IMR-90 (cell line): ENCODE measurements at regions not wholly inside any gene's neighbourhood (a gene's known extent, or its start where the extent isn't known, plus 50 kb on each side); places are given as distances from the start of the nearest gene placed in this dataset.

Experiments
- ATAC-seq: fragments of 200-7000 bp; cut with Tn5 transposase; 2 replicates; pipeline ENCODE4 v1.9.1; 2020; ENCODE audit warnings: low read depth, mild to moderate bottlenecking, moderate library complexity
- BruUV-seq: library from RNA; stranded (reverse); fragments of 400-500 nt; replicated peaks from 2 replicates; lab custom pipeline; 2021; lab: Mats Ljungman, UMichigan
- CTCF ChIA-PET: fragments of 300-600 bp; formaldehyde crosslinking; extraction: SDS; loops from one replicate; lab custom pipeline; 2021; ENCODE audit warnings: antibody characterized with exemption; lab: Yijun Ruan, JAX
- POLR2A ChIA-PET: fragments of 300-600 bp; sonication (Branson Sonifier 250); formaldehyde crosslinking; loops from one replicate; lab custom pipeline; 2022; ENCODE audit warnings: antibody characterized with exemption; ENCODE audit not compliant: unreplicated experiment; lab: Charles Lee
- DNase-seq: peaks from one replicate; pipeline ENCODE4 v3.0.0; 2013
- H2AFZ ChIP-seq: replicated peaks from 2 replicates; pipeline ENCODE3; 2013; ENCODE audit warnings: low read length, mild to moderate bottlenecking; ENCODE audit not compliant: poor library complexity
- H2AK5ac ChIP-seq: 2 replicates; pipeline ENCODE4 v1.6.1; 2013; ENCODE audit warnings: low read depth, low read length, inconsistent platforms
- H2AK9ac ChIP-seq: replicated peaks from 2 replicates; pipeline ENCODE3; 2013; ENCODE audit warnings: mild to moderate bottlenecking, low read depth, low read length, moderate library complexity; ENCODE audit not compliant: poor library complexity
- H2BK120ac ChIP-seq: 2 replicates; pipeline ENCODE4 v1.6.1; 2013; ENCODE audit warnings: low read depth, low read length, inconsistent platforms
- H2BK15ac ChIP-seq: 3 replicates; pipeline ENCODE4 v1.6.1; 2013; ENCODE audit warnings: low read depth, low read length, inconsistent platforms
- H2BK20ac ChIP-seq: 2 replicates; pipeline ENCODE4 v1.6.1; 2013; ENCODE audit warnings: low read depth, mild to moderate bottlenecking, inconsistent platforms, low read length, moderate library complexity
- H2BK5ac ChIP-seq: 2 replicates; pipeline ENCODE4 v1.6.1; 2013; ENCODE audit warnings: mild to moderate bottlenecking, low read depth, low read length, inconsistent platforms; ENCODE audit not compliant: poor library complexity, severe bottlenecking
- H3K14ac ChIP-seq: replicated peaks from 2 replicates; pipeline ENCODE4 v1.6.1; 2013; ENCODE audit warnings: low read depth, low read length, inconsistent platforms
- H3K18ac ChIP-seq: 2 replicates; pipeline ENCODE4 v1.6.1; 2013; ENCODE audit warnings: low read depth, low read length, control low read depth
- H3K23ac ChIP-seq: 2 replicates; pipeline ENCODE4 v1.6.1; 2013; ENCODE audit warnings: low read depth, low read length, inconsistent platforms
- H3K27ac ChIP-seq: 2 replicates; pipeline ENCODE4 v1.5.1; 2013; ENCODE audit warnings: mild to moderate bottlenecking, control low read depth, low read length; ENCODE audit not compliant: insufficient read depth
- H3K27me3 ChIP-seq: 2 replicates; pipeline ENCODE4 v1.6.1; 2013; ENCODE audit warnings: low read length; ENCODE audit not compliant: control insufficient read depth, insufficient read depth
- H3K36me3 ChIP-seq: 2 replicates; pipeline ENCODE4 v1.6.1; 2013; ENCODE audit warnings: low read length, mixed read lengths; ENCODE audit not compliant: control insufficient read depth, insufficient read depth
- H3K4ac ChIP-seq: 2 replicates; pipeline ENCODE4 v1.6.1; 2013; ENCODE audit warnings: low read depth, low read length, inconsistent platforms
- H3K4me1 ChIP-seq: 2 replicates; pipeline ENCODE4 v1.6.1; 2013; ENCODE audit warnings: low read length, mixed read lengths; ENCODE audit not compliant: control insufficient read depth, insufficient read depth
- H3K4me2 ChIP-seq: 2 replicates; pipeline ENCODE4 v1.6.1; 2013; ENCODE audit warnings: low read depth, mild to moderate bottlenecking, control low read depth, low read length, moderate library complexity
- H3K4me3 ChIP-seq: 2 replicates; pipeline ENCODE4 v1.5.1; 2013; ENCODE audit warnings: low read depth, mild to moderate bottlenecking, control low read depth, low read length, moderate library complexity; ENCODE audit not compliant: insufficient read depth
- H3K56ac ChIP-seq: 2 replicates; pipeline ENCODE4 v1.6.1; 2013; ENCODE audit warnings: low read length, inconsistent platforms; ENCODE audit not compliant: insufficient read depth; ENCODE audit errors: extremely low read depth
- H3K79me1 ChIP-seq, 2 experiments: 2 replicates each; pipeline ENCODE4 v1.6.1; 2013; ENCODE audit warnings: low read length in 2 of 2, inconsistent platforms in 1 of 2, low read depth in 1 of 2
- H3K9ac ChIP-seq: 2 replicates; pipeline ENCODE4 v1.6.1; 2013; ENCODE audit warnings: low read depth, low read length, control low read depth
- H3K9me1 ChIP-seq: 2 replicates; pipeline ENCODE4 v1.6.1; 2013; ENCODE audit warnings: low read length, inconsistent platforms; ENCODE audit not compliant: insufficient read depth
- H3K9me3 ChIP-seq: 2 replicates; pipeline ENCODE4 v1.6.1; 2013; ENCODE audit warnings: low read length; ENCODE audit not compliant: control insufficient read depth, insufficient read depth
- H4K20me1 ChIP-seq: 2 replicates; pipeline ENCODE4 v1.6.1; 2013; ENCODE audit warnings: low read length, inconsistent platforms; ENCODE audit not compliant: insufficient read depth
- H4K5ac ChIP-seq: 2 replicates; pipeline ENCODE4 v1.6.1; 2013; ENCODE audit warnings: mild to moderate bottlenecking, low read depth, low read length, control low read depth
- H4K8ac ChIP-seq, 2 experiments: 2 replicates each; pipeline ENCODE4 v1.6.1; 2013; ENCODE audit warnings: low read depth in 2 of 2, low read length in 2 of 2, control low read depth in 1 of 2, inconsistent platforms in 1 of 2
- H4K91ac ChIP-seq: 2 replicates; pipeline ENCODE4 v1.6.1; 2013; ENCODE audit warnings: low read depth, low read length, inconsistent platforms; ENCODE audit not compliant: insufficient read depth
- CTCF ChIP-seq: conservative IDR thresholded peaks from 2 replicates; pipeline ENCODE4 v1.5.1; 2012; ENCODE audit warnings: mild to moderate bottlenecking, low read depth, low read length, improper control_type of control experiment
- FOS ChIP-seq: fragments of 150-350 bp; IDR thresholded peaks from 2 replicates; pipeline ENCODE4 v1.6.1; 2016; ENCODE audit warnings: low read depth, low read length
- MAZ ChIP-seq: IDR thresholded peaks from 2 replicates; pipeline ENCODE4 v1.6.1; 2012; ENCODE audit warnings: low read depth, mild to moderate bottlenecking, low read length, improper control_type of control experiment, moderate library complexity, borderline replicate concordance
- POLR2A ChIP-seq: IDR thresholded peaks from 2 replicates; pipeline ENCODE4 v1.6.1; 2012; ENCODE audit warnings: mild to moderate bottlenecking, low read depth, low read length
- RAD21 ChIP-seq: IDR thresholded peaks from 2 replicates; pipeline ENCODE4 v1.6.1; 2012; ENCODE audit warnings: low read length, improper control_type of control experiment
- RCOR1 ChIP-seq: IDR thresholded peaks from 2 replicates; pipeline ENCODE4 v1.6.1; 2012; ENCODE audit warnings: mild to moderate bottlenecking, low read length, improper control_type of control experiment; ENCODE audit not compliant: insufficient replicate concordance
- SMC3 ChIP-seq: fragments of 150-350 bp; IDR thresholded peaks from 2 replicates; pipeline ENCODE4 v1.6.1; 2016; ENCODE audit warnings: low read depth, mild to moderate bottlenecking, antibody characterized with exemption, low read length, moderate library complexity
- WGBS, 2 experiments: methylation state at CpG; one replicate each; pipeline versions ENCODE4 v1.1.5 to v1.1.7; 2013; ENCODE audit warnings: missing lambda C conversion rate in 2 of 2; ENCODE audit not compliant: insufficient read length in 1 of 2; ENCODE audit errors: extremely low coverage in 2 of 2; 5-methylcytosine and 5-hydroxymethylcytosine counted together
- dilution Hi-C: fragments of 300-500 bp; cut with HindIII; formaldehyde crosslinking; loops from one replicate; pipeline ENCODE4 v1.14.3; 2018; ENCODE audit warnings: low sequenced_read_pairs; ENCODE audit not compliant: unreplicated experiment
- in situ Hi-C: fragments of 300-500 bp; cut with MboI; formaldehyde crosslinking; loops from 3 replicates; pipeline ENCODE4 v1.14.3; 2019; ENCODE audit warnings: low sequenced_read_pairs, inconsistent platforms, mixed read lengths
- intact Hi-C: fragments of 100-400 bp; cut with micrococcal nuclease; formaldehyde crosslinking; loops from 2 replicates; pipeline ENCODE4 v1.10.0; 2022

GRCh38 chr14:85291731-85292130 is 238.2 kb upstream of the FLRT2 start:
- H3K9me1 ChIP-seq, result no peaks in the 10 kb centered on the region
- H4K5ac ChIP-seq, result no peak overlapping the region
- no peak overlapping the region for H3K23ac ChIP-seq
- no peak for DNase-seq
- TF ChIP-seq FOS, result no peak
- no peak for TF ChIP-seq MAZ
- no peak for TF ChIP-seq CTCF
- TF ChIP-seq POLR2A, result no peak
- no peak for TF ChIP-seq RAD21
- TF ChIP-seq RCOR1, result no peak
- TF ChIP-seq SMC3, result no peak
- no peak overlapping the region for H3K27ac ChIP-seq
- H3K4me2 ChIP-seq, result no peak overlapping the region
- ATAC-seq, result no peak
- H3K14ac ChIP-seq, result no peak overlapping the region
- no peaks in the 10 kb centered on the region for H3K9me3 ChIP-seq
- intact Hi-C loops, result no loop called here
- no peak overlapping the region for H3K18ac ChIP-seq
- H3K9ac ChIP-seq, result no peak overlapping the region
- H4K91ac ChIP-seq, result no peak overlapping the region
- no peak overlapping the region for H3K56ac ChIP-seq
- BruUV-seq, result no TSS peak
- H3K27me3 ChIP-seq, result no peaks in the 10 kb centered on the region
- dilution Hi-C loops, result no loop called here
- in situ Hi-C loops, result no loop called here
- ChIA-PET POLR2A (no interaction called here), CTCF (interaction anchor here (0.7 kb wide), 2 partner anchors 18 to 65 kb away, joined by 3 read pairs; no protein-coding TSS in a partner anchor)
- no peak overlapping the region for H2AFZ ChIP-seq
- no peak overlapping the region for H3K4ac ChIP-seq
- H2AK9ac ChIP-seq, result no peak overlapping the region
- H4K20me1 ChIP-seq, result no peaks in the 10 kb centered on the region
- no peak overlapping the region for H2BK15ac ChIP-seq
- H2AK5ac ChIP-seq, result no peak overlapping the region
- H3K36me3 ChIP-seq, result no peaks in the 10 kb centered on the region
- no peaks in the 10 kb centered on the region for H3K79me1 ChIP-seq
- no peak overlapping the region for H2BK5ac ChIP-seq
- H3K4me1 ChIP-seq, result no peaks in the 10 kb centered on the region
- no peak overlapping the region for H3K4me3 ChIP-seq
- H2BK20ac ChIP-seq, result no peak overlapping the region
- H4K8ac ChIP-seq, result no peak overlapping the region
- WGBS, 2 experiments, result no CpG with 5 or more reads among the region's 3 CpGs
- H2BK120ac ChIP-seq, result no peak overlapping the region
